ENCODE measurements at regions not wholly inside any gene's neighbourhood (a gene's known extent, or its start where the extent isn't known, plus 50 kb on each side); places are given as distances from the start of the nearest gene placed in this dataset.

DNA sequence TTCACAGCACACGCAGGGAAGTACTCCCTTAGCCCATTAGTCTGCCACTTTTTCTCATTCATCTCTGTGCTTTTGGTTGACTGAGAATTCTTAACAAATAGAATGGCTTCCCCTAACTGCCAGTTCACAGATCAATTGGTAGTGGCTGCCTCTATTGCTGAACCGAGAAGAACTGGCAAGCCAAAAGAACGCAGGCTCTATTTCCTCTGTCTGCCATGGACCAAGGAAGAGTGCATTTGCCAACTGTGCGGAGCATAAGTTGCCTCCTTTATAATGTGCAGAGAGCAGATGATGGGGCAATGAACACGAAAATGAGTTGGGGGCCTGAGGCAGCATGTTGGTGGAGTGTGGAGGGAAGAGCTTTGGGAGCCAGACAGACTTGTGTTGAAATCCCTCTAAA is 483.1 kb upstream of the CAMK1G start:
- TF ChIP-seq CTCF (conservative IDR thresholded peaks at IDR 0.05) = no peak
- H3K27ac ChIP-seq = no peak overlapping the region

DNA sequence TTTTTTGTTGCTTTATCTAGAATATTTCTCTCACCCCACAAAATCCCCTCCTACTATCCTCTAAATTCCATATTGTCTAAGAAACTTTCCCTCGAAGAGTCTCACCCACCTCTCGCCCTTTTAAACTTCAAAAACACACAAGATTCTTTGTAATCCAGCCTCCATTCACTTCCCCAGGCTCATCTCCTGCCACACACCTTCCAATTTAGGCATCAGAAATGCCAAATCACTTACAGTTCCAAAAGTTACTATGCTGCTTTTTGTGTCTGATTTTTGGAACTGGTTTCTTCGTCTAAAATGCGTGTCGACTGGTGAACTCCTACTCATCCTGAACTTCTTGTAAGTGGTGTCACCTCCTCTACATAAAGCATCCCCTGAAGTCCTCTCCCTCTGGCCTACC is 482.4 kb upstream of the CAMK1G start:
- TF ChIP-seq CTCF (conservative IDR thresholded peaks at IDR 0.05) = no peak
- no peak overlapping the region for H3K27ac ChIP-seq

DNA sequence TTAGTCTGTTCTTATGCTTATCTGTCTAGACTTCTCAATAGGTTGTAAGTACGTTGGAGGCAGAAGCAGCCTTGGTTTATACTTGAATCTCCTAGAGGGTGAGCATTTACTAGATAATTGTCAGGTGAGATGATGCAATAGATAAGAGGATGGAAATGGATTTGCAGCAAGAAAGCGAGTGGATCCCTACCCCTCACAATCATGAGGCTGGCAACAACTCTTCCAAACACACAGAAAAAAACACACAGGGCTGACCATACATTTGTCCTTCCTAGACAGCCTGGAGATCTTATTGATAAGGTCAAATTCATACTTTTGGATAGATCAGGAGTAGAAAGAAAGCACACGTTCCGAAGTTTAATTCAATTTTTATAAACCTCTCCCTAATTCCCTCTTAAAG is 481.4 kb upstream of the CAMK1G start:
- H3K27ac ChIP-seq = no peak overlapping the region
- no peak for TF ChIP-seq CTCF (conservative IDR thresholded peaks at IDR 0.05)

- no peak overlapping the region for H3K27ac ChIP-seq
- TF ChIP-seq CTCF (conservative IDR thresholded peaks at IDR 0.05) = no peak
These were observed 481.0 kb upstream of the CAMK1G start for GRCh38 chr1:209102531-209102930.

DNA sequence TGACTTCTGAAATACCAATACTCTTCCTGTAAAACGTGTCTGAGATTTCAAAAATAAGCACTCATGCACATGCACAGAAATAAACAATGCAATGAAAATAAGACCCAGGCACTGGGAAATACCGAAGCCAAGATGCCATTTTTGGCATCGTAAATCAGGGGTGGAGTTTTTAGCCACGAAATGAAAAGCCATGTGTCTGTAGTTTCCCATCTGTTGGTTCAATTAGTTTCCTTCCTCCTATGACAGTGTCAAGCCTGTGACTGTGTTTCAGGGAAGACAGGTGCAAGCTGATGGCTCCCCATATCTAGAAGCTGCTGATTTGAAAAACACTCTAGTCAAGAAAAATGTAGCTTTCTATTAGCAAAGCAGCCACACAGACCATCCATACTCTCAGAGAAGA is 480.4 kb upstream of the CAMK1G start:
- no peak for TF ChIP-seq CTCF (conservative IDR thresholded peaks at IDR 0.05)
- no peak overlapping the region for H3K27ac ChIP-seq

DNA sequence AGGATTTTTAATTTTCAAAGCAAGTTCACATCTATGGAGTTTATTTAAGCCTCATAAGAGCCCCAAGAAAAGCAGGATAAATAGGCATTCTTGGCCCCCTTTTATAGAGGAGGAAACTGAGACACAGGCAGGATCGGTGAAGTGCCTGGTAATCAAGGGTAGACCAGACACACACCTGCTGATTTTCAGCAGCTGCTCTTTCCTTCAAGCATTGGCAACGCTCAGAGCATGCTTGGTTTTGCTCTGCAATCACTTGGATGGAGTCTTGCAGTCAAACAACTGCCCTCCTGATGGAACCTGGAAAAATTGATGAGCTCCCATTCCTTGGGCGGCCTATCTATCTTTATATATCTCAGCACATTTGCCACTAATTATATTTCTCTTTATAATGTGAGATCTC is 478.9 kb upstream of the CAMK1G start:
- TF ChIP-seq CTCF (conservative IDR thresholded peaks at IDR 0.05) = no peak
- no peak overlapping the region for H3K27ac ChIP-seq

DNA sequence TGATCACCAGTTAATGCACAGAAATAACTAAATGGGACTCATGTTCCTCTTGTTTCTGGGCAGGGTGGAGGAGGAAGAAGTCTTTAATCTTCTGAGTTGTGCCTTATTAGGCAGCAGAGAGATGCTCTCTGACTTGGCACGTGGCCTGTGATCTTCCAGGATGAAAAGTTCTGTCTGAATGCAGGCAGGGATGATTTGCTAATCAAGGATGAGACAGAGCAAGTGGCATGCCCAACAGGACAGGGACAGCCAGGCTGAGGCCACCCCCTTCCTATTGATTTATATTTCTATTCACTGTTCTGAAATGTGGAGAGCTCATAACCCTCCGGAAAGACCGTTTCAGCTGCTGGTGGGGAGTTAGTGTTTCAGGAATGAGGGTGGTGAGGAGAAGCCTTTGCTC is 477.8 kb upstream of the CAMK1G start:
- no peak for TF ChIP-seq CTCF (conservative IDR thresholded peaks at IDR 0.05)

GRCh38 chr1:209106237-209106741 is 477.2 kb upstream of the CAMK1G start:
- TF ChIP-seq CTCF (conservative IDR thresholded peaks at IDR 0.05) = no peak
- no peak overlapping the region for H3K27ac ChIP-seq

More for the DNA sequence above, 477.8 kb upstream of the CAMK1G start:
- no peak overlapping the region for H3K27ac ChIP-seq
